ENCODE measurements at regions not wholly inside any gene's neighbourhood (a gene's known extent, or its start where the extent isn't known, plus 50 kb on each side); places are given as distances from the start of the nearest gene placed in this dataset.

GRCh38 chr2:8209494-8209893 is 472.4 kb upstream of the ID2 start:
- Histone ChIP-seq H3K4me3 (ENCODE audit: low read depth in 1 of 3, low read length in 3 of 3) (no peak overlapping the region), H3K4me1 (ENCODE audit: control insufficient read depth in 4 of 4, insufficient read depth in 4 of 4, low read length in 3 of 4) (no peaks in the 10 kb centered on the region), H3K36me3 (ENCODE audit: control insufficient read depth in 4 of 4, insufficient read depth in 3 of 4, low read depth in 1 of 4, low read length in 3 of 4) (no peaks in the 10 kb centered on the region), H3K9ac (ENCODE audit: low read depth in 1 of 2, low read length in 2 of 2) (no peak overlapping the region), H3K27ac (ENCODE audit: low read depth in 1 of 2, low read length in 2 of 2) (no peak overlapping the region), H3K27me3 (ENCODE audit: control insufficient read depth in 4 of 4, insufficient read depth in 4 of 4, low read length in 3 of 4) (no peaks in the 10 kb centered on the region), H3K9me3 (ENCODE audit: control insufficient read depth in 4 of 4, low read length in 3 of 4) (peaks cover 0 to 3% (median 0%) of the 10 kb centered on the region in 4 donors)
- no peak for TF ChIP-seq FOXA1 (IDR thresholded peaks at IDR 0.05)
- TF ChIP-seq FOXA2 (IDR thresholded peaks at IDR 0.05), result no peak
- TF ChIP-seq, protein P1, sequence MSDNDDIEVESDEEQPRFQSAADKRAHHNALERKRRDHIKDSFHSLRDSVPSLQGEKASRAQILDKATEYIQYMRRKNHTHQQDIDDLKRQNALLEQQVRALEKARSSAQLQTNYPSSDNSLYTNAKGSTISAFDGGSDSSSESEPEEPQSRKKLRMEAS (IDR thresholded peaks at IDR 0.05), result no peak
- TF ChIP-seq NR2F2 (IDR thresholded peaks at IDR 0.05), result no peak
- TF ChIP-seq YY1 (IDR thresholded peaks at IDR 0.05), result no peak
- TF ChIP-seq RAD21 (IDR thresholded peaks at IDR 0.05), result no peak
- no peak for TF ChIP-seq TAF1 (conservative IDR thresholded peaks at IDR 0.05)
- TF ChIP-seq EGR1 (IDR thresholded peaks at IDR 0.05; ENCODE audit: low read depth in 2 of 2), result no peak
- TF ChIP-seq RXRA (IDR thresholded peaks at IDR 0.05), result no peak
- 67% methylated on average over 2 of the region's 2 CpGs for WGBS
- DNase-seq (ENCODE audit: low spot score), result no peak

DNA sequence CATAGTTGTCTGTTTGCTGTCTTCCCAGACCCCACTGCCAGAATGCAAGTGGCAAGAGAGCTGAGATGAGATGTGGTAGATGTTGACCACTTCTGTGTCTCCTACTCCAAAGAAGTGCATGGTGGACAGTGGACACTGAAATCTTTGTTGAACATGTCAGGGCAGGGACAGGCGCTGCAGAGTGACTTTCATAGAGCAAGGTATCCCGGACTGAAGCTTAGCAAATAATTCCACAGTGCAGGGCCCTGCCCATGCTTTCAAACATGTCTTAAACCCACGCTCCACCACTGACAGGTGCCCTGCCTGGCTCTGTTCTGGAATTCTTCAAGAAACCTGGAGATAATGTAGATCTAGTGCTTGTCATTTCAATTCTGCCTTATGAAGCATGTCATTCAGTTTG is 470.5 kb upstream of the ID2 start:
- Histone ChIP-seq H3K27ac (ENCODE audit: low read depth in 1 of 2, low read length in 2 of 2) (no peak overlapping the region), H3K9ac (ENCODE audit: low read depth in 1 of 2, low read length in 2 of 2) (no peak overlapping the region), H3K4me3 (ENCODE audit: low read depth in 1 of 3, low read length in 3 of 3) (no peak overlapping the region), H3K9me3 (ENCODE audit: control insufficient read depth in 4 of 4, low read length in 3 of 4) (peaks cover 0 to 3% (median 0%) of the 10 kb centered on the region in 4 donors), H3K27me3 (ENCODE audit: control insufficient read depth in 4 of 4, insufficient read depth in 4 of 4, low read length in 3 of 4) (no peaks in the 10 kb centered on the region), H3K36me3 (ENCODE audit: control insufficient read depth in 4 of 4, insufficient read depth in 3 of 4, low read depth in 1 of 4, low read length in 3 of 4) (no peaks in the 10 kb centered on the region), H3K4me1 (ENCODE audit: control insufficient read depth in 4 of 4, insufficient read depth in 4 of 4, low read length in 3 of 4) (peaks cover 0 to 7% (median 5%) of the 10 kb centered on the region in 4 donors)
- no peak for DNase-seq (ENCODE audit: low spot score)
- TF ChIP-seq GABPA (IDR thresholded peaks at IDR 0.05 in 1 of 2, conservative IDR thresholded peaks at IDR 0.05 in 1 of 2) (no peak), NR2F2 (IDR thresholded peaks at IDR 0.05) (no peak), RXRA (IDR thresholded peaks at IDR 0.05) (no peak), HNF4G (IDR thresholded peaks at IDR 0.05) (no peak), JUND (IDR thresholded peaks at IDR 0.05) (no peak), FOXA2 (IDR thresholded peaks at IDR 0.05) (no peak)
- TF ChIP-seq, protein P1 (IDR thresholded peaks at IDR 0.05), result no peak
- WGBS, result 93% methylated on average over 3 of the region's 3 CpGs

GRCh38 chr2:8212239-8212638 is 469.6 kb upstream of the ID2 start:
- Histone ChIP-seq H3K27ac (ENCODE audit: low read depth in 1 of 2, low read length in 2 of 2) (no peak overlapping the region), H3K4me1 (ENCODE audit: control insufficient read depth in 4 of 4, insufficient read depth in 4 of 4, low read length in 3 of 4) (peaks cover 0 to 10% (median 7%) of the 10 kb centered on the region in 4 donors), H3K27me3 (ENCODE audit: control insufficient read depth in 4 of 4, insufficient read depth in 4 of 4, low read length in 3 of 4) (no peaks in the 10 kb centered on the region), H3K9me3 (ENCODE audit: control insufficient read depth in 4 of 4, low read length in 3 of 4) (peaks cover 0 to 3% (median 0%) of the 10 kb centered on the region in 4 donors), H3K36me3 (ENCODE audit: control insufficient read depth in 4 of 4, insufficient read depth in 3 of 4, low read depth in 1 of 4, low read length in 3 of 4) (no peaks in the 10 kb centered on the region), H3K9ac (ENCODE audit: low read depth in 1 of 2, low read length in 2 of 2) (no peak overlapping the region), H3K4me3 (ENCODE audit: low read depth in 1 of 3, low read length in 3 of 3) (no peak overlapping the region)
- TF ChIP-seq TAF1 (conservative IDR thresholded peaks at IDR 0.05), result no peak
- TF ChIP-seq GABPA (IDR thresholded peaks at IDR 0.05 in 1 of 2, conservative IDR thresholded peaks at IDR 0.05 in 1 of 2), result no peak
- no peak for TF ChIP-seq CTCF (IDR thresholded peaks at IDR 0.05; ENCODE audit: low read depth, low read length, missing input control)
- TF ChIP-seq RXRA (IDR thresholded peaks at IDR 0.05), result no peak
- no peak for TF ChIP-seq HNF4A (conservative IDR thresholded peaks at IDR 0.05)
- no peak for TF ChIP-seq NR2F2 (IDR thresholded peaks at IDR 0.05)
- no peak for TF ChIP-seq FOXA1 (IDR thresholded peaks at IDR 0.05)
- TF ChIP-seq SP1 (IDR thresholded peaks at IDR 0.05), result no peak
- no peak for TF ChIP-seq JUND (IDR thresholded peaks at IDR 0.05)
- TF ChIP-seq, protein P2, sequence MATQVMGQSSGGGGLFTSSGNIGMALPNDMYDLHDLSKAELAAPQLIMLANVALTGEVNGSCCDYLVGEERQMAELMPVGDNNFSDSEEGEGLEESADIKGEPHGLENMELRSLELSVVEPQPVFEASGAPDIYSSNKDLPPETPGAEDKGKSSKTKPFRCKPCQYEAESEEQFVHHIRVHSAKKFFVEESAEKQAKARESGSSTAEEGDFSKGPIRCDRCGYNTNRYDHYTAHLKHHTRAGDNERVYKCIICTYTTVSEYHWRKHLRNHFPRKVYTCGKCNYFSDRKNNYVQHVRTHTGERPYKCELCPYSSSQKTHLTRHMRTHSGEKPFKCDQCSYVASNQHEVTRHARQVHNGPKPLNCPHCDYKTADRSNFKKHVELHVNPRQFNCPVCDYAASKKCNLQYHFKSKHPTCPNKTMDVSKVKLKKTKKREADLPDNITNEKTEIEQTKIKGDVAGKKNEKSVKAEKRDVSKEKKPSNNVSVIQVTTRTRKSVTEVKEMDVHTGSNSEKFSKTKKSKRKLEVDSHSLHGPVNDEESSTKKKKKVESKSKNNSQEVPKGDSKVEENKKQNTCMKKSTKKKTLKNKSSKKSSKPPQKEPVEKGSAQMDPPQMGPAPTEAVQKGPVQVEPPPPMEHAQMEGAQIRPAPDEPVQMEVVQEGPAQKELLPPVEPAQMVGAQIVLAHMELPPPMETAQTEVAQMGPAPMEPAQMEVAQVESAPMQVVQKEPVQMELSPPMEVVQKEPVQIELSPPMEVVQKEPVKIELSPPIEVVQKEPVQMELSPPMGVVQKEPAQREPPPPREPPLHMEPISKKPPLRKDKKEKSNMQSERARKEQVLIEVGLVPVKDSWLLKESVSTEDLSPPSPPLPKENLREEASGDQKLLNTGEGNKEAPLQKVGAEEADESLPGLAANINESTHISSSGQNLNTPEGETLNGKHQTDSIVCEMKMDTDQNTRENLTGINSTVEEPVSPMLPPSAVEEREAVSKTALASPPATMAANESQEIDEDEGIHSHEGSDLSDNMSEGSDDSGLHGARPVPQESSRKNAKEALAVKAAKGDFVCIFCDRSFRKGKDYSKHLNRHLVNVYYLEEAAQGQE (IDR thresholded peaks at IDR 0.05), result no peak
- no peak for TF ChIP-seq EGR1 (IDR thresholded peaks at IDR 0.05; ENCODE audit: low read depth in 2 of 2)
- TF ChIP-seq FOXA2 (IDR thresholded peaks at IDR 0.05), result no peak
- no peak for TF ChIP-seq HNF4G (IDR thresholded peaks at IDR 0.05)
- DNase-seq (ENCODE audit: low spot score), result no peak
- WGBS, result 82% methylated on average over 3 of the region's 3 CpGs
